Suppressor macrophage treated with lipopolysaccharide for 4 hours (primary cell): ENCODE measurements at regions not wholly inside any gene's neighbourhood (a gene's known extent, or its start where the extent isn't known, plus 50 kb on each side); places are given as distances from the start of the nearest gene placed in this dataset.
"Not testable (repeated sequence)": the region's sequence is repeated elsewhere in the genome, so short reads cannot be mapped to it uniquely, and the experiment has no call there.

Experiments used
- DNase-seq: peaks from one replicate; pipeline ENCODE4 v3.0.0-alpha.2; 2020

DNA sequence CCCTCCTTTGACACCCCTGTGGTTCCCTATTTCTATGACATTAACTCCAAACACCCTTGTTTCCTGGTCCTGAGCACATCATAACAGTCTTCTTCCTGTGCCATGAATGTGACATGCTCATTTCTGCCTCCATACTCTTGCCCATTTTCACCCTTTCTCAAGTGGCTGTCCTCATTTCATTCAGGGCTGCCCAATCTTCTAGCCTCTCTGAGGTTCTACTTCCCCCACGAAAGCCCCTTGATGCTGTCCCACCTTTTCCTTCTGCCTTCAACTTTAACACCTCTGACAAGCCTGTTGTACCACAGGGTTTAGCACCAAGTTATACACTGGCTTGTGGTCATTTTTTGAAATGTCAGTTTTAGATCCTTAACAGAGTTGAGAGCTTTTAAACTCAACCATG is 136.2 kb upstream of the BOD1L1 start:
- DNase-seq, result no peak

DNA sequence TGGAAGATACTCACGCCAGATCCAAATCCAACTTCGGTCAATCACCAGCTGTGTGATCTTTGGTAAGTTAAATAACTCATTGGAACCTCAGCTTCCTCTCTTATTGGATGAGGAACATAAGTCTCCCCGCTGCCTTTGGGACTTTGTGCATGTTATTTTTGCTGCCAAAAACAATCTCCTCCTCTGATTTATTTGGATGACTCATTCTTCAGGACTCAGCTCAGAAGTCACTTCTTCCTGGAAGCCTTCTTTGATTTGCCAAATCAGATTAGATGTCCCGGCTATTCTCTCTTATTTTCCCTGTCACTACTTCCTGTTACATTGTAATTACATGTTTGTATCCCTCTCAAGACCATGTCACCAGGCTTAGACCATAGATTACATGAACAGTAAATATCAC is 138.0 kb upstream of the BOD1L1 start:
- DNase-seq, result no peak

DNA sequence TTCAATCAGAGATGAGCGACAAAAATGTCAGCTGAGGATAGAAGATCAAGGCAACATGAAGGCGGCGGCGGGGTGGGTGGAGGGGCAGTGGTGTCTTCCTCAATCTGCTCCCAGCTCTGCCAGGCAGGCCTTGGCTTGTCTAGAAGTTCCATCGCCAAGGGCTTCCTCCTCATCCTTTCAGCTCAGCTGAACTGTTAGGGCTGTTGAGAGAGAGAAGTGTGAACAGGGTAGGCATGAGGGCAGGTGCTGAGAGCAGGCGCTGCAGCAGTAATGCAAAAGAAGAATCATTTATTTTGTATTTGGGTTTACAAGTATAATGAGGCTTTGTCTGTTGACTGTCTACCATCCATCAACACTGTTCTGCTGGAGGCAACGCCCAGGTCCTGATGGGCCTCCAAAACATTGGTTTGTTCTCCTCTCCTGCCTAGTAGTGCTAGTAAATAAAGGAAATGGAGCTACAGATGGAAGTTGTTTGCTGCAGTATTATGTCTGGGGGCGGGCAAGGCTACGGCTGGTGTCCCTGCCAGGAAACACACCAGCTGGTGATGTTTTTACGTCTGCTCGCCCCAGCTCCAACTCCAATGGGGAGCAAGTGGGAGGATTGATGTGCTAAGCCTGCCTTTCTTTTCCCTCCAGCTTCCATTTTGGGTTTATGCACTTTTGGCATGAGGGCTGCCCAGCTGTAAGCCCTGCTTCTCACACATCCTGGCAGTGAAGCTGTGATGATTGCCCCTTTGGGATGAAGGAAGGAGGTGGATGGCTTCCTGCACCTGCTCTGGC is 139.4 kb upstream of the BOD1L1 start:
- no peak for DNase-seq

DNA sequence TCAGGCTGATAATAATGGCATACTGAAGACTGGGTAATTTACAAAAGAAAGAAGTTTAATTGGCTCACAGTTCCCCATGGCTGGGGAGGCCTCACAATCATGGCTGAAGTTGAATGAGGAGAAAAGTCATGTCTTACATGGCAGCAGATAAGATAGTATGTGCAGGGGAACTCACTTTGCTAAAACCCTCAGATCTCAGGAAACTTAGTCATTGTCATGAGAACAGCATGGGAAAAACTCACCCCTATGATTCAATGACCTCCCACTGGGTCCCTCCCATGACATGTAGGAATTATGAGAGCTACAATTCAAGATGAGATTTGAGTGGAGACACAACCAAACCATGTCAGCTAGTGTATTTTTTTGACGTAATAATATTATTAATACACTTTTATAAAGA is 149.8 kb upstream of the BOD1L1 start:
- peak; percentile 6 for DNase-seq

DNA sequence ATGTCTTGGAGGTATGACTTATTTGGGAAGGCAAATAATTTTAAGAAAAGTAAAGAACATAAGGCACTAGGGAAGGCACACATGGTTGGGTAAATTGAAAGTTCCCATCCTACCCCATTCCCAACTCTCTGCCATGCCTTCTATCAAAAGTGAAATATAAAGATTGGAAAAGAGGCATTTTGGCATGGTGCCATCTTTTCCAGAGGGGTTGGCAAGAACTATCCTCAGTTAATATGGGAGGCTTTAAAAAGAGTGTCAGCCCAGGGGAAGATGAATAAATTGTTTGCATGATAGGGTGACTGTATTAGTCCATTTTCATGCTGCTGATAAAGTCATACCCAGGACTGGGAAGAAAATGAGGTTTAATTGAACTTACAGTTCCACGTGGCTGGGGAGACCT is 150.8 kb upstream of the BOD1L1 start:
- no peak for DNase-seq

DNA sequence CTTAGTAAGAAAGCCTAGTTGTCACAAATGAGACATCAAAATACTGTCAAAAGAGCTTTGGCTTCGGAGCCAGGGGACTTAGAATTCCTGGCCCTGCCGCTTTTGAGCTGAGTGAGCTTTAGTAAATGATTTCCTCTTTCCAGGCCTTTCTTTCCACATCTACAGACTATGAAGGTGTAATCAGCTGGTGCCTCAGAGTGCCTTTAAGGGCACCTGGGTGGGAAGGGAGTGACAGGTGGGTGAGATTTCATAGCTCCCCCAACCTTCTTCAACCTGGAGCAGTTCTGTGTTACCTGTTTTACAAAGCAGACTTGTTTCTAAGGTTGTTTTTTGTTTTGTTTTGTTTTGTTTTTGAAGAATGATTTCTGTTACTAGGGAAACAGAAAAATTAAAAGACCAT is 154.7 kb upstream of the BOD1L1 start:
- DNase-seq, result no peak

DNA sequence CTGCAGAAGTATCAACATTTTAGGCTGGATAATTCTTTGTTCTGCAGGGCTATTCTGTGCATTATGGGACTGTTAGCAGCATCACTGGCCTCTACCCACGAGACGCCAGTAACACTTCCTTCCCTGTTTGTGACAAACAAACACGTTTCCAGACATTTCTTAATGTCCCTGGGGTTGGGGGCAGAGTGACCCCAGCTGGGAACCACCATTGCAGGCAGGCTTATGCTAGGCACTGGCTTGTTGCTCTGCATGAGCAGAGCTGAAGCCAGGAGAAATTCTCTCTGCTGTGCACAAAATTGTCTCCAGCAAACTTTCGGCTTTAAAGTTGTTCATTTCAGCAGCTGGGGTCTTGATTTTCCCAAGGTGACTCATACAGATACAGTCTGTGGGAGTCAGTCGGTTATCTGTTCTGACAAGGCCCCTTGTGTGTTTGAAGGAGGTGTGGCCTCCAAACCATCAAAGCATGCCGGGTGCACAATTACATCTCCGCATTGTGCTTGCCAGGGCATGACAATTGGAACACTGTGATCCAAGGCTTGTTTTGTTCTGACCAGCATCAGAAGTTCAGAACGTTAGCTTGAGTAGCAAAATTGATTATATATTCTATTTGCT is 156.4 kb upstream of the BOD1L1 start:
- no peak for DNase-seq

DNA sequence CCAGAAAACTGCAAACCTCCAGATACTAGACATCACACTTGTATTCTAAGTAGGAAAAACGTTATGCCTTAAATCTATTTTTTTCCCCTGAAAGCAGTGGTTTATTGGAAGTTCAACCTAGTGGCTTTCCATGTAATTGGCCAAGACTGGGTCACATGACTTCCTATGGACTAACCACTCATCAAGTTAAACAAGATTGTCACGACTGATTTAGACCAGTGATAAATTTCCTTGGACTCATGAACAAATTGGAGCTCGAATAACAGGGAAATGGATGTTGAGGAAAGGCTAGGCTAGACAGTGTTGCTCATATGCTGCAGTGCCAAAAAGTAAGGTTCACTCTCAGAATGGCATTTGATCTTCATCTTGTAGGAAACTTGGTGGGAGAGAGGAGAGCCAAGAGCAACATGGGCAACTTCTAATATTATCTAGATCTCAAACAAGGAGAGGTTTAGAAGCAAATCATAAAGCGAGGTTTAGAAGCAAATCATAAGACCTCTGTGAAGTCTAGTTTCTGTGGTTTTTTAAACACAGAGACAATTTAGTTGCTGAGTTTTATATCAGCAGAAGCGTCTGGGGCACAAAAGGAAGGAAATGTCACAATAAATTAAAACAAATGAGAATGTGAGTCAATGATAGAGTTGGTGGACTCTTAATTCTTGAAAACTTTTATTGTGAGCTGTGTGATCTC is 165.6 kb upstream of the BOD1L1 start:
- no peak for DNase-seq

DNA sequence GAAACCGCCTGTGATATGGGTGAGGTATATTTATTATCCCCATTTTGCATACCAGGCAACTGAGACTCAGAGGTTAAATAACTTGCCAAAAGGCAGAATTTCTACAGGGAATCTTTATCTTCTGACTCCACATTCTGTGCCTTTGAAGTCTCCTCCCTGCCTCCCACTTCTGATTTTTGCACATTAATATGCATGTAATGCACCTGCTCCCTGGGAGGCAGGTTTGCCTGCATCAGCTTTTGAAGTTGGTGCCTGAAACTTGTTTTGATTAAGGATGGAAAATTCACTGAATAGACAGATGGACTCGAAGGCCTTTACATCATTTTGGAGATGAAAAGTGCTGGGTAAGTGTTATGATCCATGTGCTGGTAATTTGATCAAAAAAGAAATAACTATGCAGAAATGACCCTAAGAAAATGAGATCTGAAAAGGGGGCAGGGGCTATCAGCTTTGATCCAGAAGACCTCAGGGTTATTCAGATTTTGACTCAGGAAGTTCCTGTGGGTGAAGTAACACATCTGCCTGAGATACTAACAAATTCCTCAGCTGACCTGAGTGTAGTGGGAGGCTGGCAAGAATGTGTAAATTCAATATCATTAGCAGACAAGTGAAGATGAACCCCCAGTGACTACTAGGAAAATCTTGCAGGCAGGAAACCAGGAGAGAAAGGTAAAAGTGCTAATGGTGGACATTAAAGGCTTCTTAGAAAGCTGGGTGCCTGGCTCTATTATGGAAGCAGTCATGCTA is 167.5 kb upstream of the BOD1L1 start:
- DNase-seq, result no peak

DNA sequence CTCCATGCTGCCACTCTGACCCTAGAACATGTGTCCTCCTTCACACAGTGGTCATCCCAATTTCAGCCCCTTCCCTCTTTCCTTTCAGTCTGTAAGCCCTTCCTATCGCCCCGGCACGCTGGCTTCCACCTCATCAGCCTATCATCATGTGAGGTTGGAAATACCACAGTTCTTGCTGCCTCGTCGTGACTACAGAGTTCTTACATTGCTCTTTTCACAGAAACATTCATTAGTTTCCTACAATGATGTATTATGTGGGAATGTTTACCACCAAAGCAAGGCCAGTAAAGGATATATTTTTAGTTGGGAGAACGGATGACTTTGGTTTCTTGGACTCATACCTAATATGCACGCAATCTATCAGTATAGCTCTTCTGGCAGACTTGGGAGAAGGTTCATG is 169.5 kb upstream of the BOD1L1 start:
- no peak for DNase-seq

DNA sequence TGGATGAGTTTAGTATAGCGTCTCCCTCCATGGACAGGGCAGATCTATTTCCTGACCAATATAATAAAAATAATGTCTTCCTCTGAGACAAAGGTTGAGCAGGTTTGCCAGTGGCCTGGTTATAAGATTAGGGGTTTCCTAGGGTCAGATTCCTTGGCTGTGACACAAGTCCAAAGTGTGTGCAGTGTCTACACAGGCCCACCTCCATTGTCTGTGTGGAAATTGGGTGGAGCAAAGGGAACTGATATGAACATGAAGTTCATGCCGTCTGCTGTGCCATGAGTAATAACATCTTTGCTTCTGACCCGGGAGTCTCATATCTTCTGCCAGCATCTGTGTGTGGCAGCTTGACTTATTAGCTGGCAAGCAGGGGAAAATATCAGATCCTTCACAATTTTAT is 187.7 kb upstream of the BOD1L1 start:
- no peak for DNase-seq

DNA sequence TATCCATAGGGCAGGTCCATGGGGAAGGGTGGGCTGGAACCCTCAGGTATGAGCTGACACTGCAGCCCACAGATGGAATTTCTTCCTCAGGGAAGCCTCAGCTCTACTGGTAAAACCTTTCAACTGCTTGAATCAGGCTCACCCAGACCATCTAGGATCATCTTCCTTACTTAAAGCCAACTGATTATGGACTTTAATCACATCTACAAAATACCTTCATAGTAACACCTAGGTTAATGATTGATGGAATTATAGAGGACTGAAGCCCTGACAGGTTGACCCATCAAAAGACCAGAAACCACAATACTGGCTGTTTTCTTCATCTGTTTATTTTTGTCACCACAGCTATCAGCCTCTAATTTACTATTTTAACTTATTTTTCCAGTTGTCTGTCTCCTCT is 188.9 kb upstream of the BOD1L1 start:
- DNase-seq, result no peak

DNA sequence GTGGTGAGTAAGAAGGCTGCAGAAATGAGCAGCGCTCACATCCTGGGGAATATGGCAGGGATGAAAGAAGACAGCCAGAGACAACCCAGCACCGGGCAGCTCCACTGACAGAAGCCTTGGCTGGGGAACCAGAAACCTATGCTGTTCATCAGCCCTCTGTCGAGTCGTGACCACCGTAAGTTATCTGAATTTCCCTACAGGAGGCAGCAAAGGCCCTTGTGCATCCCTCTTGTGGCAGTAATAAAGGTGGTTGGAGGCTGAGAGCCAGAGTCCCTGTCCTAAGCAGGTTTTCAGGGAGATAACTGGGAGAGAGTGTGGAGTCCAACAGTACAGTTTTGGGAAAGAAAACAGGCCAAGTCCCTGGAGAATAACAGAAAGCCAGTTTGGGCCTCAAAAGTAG is 194.0 kb upstream of the BOD1L1 start:
- DNase-seq, result no peak

DNA sequence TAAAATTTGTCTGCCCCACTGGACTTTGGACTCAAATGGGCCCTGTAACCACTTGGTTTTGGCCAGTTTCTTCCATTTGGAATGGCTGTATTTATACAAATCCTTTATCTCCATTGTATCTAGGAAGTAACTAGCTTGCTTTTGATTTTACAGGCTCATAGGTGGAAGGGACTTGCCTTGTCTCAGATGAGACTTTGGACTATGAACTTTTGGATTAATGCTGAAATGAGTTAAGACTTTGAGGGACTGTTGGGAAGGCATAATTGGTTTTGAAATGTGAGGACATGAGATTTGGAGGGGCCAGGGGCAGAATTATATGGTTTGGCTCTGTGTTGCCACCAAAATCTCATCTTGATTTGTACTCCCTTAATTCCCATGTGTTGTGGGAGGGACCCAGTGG is 198.3 kb upstream of the BOD1L1 start:
- not testable (repeated sequence) for DNase-seq

DNA sequence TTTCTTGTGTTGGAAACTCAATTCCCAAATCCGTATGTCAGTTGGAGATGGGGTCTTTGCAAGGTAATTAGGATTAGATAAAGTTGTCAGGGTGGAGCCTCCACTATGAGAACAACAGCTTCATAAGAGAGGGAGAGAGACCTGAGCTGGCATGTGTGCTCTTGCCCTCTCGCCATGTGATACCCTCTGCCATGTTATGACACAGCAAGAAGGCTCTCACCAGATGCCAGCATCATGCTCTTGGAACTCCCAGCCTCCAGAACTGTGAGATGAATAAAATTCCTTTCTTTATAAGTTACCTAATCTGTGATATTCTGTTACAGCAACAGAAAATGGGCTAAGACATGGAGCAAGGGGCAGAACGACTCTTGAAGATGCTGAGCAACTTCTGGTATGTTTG is 201.9 kb upstream of the BOD1L1 start:
- DNase-seq, result no peak

DNA sequence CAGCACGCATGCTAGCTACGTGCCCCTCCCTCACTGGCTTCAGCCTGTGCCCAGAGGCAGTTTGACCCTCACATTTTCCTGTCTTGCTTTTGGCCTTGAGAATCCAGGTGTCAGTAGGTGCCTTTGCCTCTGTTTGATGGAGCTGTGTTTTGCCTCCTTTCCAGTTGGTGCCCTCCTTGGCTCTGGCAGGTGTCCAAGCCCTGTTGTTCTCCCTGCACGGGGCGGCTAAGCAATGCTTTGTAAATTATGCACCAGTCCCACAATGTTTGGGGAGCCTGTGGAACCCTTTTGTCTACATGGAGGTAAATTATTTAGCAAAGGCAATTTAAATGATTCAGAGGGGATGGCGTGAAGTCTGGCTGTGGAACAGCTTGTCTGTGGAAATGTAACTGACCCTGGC is 202.9 kb upstream of the BOD1L1 start:
- no peak for DNase-seq

DNA sequence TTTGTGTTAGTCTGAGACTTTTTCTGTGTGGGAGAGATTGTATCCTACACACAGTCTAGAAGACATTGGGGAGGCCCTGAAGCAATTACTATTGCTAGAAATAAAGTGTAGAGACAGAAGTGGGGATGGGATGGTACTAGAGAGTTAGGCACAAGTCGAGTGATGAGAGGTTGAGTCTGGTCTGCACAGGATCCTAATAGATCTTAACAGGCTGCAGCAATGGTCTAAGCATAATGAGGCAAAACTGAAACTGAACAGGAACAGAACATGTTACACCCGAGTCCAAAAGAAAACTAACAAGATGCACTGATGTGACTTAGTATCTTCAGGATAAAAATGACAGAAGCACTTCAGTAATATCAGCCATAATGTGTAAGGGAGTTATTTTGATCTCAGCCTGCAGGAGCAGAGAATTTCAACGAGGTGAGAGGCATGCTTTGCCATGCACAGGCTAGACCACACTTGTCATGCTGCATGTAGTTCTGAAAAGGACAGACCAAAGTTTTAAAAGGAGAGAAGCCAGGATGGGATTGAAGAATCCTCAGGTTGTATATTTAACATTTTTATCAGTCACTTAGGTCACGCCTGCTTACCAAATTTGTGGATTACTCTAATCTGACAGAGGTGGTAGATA is 205.8 kb upstream of the BOD1L1 start:
- DNase-seq, result no peak

DNA sequence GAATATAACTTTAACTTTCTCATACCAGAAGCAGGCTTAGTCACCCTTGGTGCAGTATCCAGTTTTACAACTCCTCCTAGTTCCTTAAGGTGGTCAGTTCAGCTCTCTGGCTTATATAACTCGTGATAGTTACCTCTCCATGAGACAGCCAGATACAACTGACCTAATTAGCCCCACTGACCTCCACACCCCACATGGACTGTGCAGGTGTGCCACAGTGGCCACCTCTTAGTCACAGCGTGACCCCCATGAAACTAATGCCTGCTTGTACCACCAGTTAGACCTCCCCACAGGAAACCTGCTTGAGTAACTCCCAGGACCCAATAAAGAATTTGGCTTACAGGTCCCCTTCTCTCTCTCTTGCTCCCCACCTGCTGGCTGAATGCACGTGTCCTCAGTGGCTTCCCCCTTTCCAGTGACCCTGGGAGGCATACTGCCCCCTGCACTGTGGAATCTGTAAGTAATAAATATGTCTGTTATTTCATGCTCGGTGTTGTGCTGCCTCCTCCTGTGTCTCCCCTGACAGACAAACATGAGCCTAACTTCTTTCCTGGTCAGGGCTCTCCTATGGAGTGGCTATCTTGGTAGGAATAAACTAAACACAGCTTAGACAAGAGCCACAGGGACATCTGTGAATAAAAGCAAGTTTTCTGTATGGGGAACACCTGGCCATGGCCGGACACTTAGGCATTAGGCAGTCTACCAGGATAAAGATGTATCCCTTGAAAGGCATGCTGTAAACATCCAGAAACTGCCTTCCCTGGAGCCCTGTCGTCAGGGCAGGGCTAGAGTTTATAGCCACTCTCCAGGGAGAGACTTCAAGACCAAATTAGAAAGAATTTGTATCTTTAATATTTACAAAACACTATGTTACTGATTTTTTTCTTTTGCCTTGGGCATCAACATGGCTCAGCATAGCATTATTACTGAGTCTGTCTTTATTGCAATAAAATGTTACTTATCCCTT is 209.7 kb upstream of the BOD1L1 start:
- DNase-seq, result no peak

DNA sequence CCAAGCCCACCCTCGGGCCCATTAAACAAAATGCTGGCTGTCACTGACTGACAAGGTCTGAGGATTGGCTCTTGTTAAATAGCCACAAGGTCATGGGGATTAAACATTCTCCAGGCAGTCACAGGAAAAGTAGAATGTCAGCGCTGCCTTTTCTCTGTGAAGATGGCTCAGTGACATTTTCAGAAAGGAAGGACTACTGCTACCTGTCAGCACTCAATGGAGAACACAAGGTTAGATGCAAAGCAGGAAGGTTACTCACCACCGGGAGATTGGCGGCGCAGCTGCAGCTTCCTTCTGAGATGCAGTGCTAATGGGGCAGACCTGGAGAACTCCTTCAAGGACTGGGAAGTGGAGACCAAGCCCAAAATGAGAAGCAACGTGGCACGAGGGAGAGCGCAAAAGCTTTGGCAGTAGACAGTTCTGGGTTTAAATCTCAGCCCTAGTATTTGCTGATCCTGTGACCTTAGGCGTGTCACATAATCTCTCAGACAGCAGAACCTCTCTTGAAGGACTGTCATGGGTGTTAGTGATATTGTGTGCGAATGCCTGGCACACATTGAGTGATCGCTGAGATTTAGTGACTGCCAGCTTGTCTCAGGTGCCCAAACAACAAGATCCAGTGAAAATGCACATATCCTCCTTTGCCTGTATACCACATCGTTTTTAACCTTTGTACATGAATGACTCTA is 213.1 kb upstream of the BOD1L1 start:
- DNase-seq, result no peak

DNA sequence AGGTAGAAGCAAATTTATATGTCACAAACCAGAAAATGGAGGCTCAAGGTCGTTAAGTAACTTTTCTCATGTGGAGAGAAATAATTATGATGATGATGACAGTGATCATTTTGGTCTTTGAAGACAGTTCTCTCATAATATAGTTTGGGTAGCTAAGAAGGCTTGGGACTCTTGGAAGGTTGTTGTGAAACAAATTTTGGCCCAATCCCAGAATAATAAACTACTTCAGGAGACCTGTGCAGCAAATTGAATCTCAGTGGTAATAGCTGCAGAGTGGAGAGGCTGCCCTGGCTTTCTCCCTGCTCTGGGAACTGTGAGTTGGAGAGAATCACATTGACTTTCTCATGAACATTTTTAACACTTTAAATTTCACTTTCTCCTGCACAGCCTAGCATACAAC is 217.2 kb upstream of the BOD1L1 start:
- no peak for DNase-seq

DNA sequence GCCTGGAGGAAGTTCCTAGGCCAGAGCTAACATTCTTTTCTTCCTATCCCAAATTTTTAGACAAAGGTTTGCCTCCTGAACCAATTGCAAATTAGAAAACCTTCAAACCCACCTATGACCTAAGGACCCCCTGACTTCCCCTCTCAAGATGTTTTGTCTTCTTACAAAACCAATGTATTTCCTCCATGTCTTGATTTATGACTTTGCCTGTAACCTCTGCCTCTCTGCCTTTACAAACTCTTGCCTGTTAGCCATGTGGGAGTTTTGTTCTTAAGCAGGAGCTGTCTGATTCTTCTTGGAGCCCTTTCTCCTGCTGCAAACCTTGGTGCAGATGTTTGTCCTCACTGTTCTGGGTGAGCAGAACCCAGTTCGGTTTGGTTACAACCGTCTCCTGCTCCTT is 222.3 kb upstream of the BOD1L1 start:
- DNase-seq, result no peak
